A673 (cell line): ENCODE measurements at regions not wholly inside any gene's neighbourhood (a gene's known extent, or its start where the extent isn't known, plus 50 kb on each side); places are given as distances from the start of the nearest gene placed in this dataset.

Experiments
- BruUV-seq: library from RNA; stranded (reverse); fragments of 400-500 nt; replicated peaks from 2 replicates; lab custom pipeline; 2021; lab: Mats Ljungman, UMichigan
- CTCF ChIA-PET: fragments of 300-600 bp; sonication (Branson Sonifier 250); formaldehyde crosslinking; loops from one replicate; lab custom pipeline; 2022; ENCODE audit warnings: antibody characterized with exemption; lab: Charles Lee
- POLR2A ChIA-PET: fragments of 300-600 bp; sonication (Branson Sonifier 250); formaldehyde crosslinking; loops from one replicate; lab custom pipeline; 2022; ENCODE audit warnings: antibody characterized with exemption; ENCODE audit not compliant: low non-redundant PET; lab: Charles Lee
- DNase-seq: peaks from one replicate; pipeline ENCODE4 v3.0.0-alpha.2; 2015; ENCODE audit warnings: low spot score
- H3K27ac ChIP-seq: fragments of 200-600 bp; sonication (generic); 2 replicates; pipeline ENCODE4 v1.5.1; 2016; ENCODE audit warnings: mixed run types, low read depth, mild to moderate bottlenecking, mixed read lengths, antibody characterized with exemption, low read length; ENCODE audit not compliant: poor library complexity, severe bottlenecking
- H3K27me3 ChIP-seq: fragments of 200-600 bp; sonication (generic); replicated peaks from 2 replicates; pipeline ENCODE4 v1.6.1; 2017; ENCODE audit warnings: mixed run types, low read depth, mild to moderate bottlenecking, mixed read lengths, antibody characterized with exemption, low read length; ENCODE audit not compliant: insufficient read depth, poor library complexity
- H3K36me3 ChIP-seq: fragments of 200-600 bp; sonication (generic); 2 replicates; pipeline ENCODE4 v1.6.1; 2016; ENCODE audit warnings: mixed run types, mild to moderate bottlenecking, mixed read lengths, antibody characterized with exemption, low read length; ENCODE audit not compliant: insufficient read depth, poor library complexity, severe bottlenecking
- H3K4me1 ChIP-seq: fragments of 200-600 bp; sonication (generic); 2 replicates; pipeline ENCODE4 v1.6.1; 2017; ENCODE audit warnings: mixed run types, mild to moderate bottlenecking, mixed read lengths, antibody characterized with exemption, low read length; ENCODE audit not compliant: insufficient read depth, poor library complexity, severe bottlenecking
- H3K4me3 ChIP-seq: fragments of 200-600 bp; sonication (generic); 2 replicates; pipeline ENCODE4 v1.5.1; 2016; ENCODE audit warnings: low read depth, mixed run types, mild to moderate bottlenecking, mixed read lengths, low read length; ENCODE audit not compliant: poor library complexity, severe bottlenecking
- H3K9me3 ChIP-seq: fragments of 200-600 bp; sonication (generic); 2 replicates; pipeline ENCODE4 v1.6.1; 2016; ENCODE audit warnings: mixed run types, low read depth, mild to moderate bottlenecking, mixed read lengths, antibody characterized with exemption, low read length; ENCODE audit not compliant: poor library complexity, severe bottlenecking
- CTCF ChIP-seq: fragments of 300-800, 200-600 bp; sonication (generic); conservative IDR thresholded peaks from 2 replicates; pipeline ENCODE4 v1.5.1; 2017; ENCODE audit warnings: low read depth, mild to moderate bottlenecking, antibody characterized with exemption, low read length, moderate library complexity, mixed read lengths
- EZH2 ChIP-seq: fragments of 200-600 bp; sonication (generic); IDR thresholded peaks from 2 replicates; pipeline ENCODE4 v1.6.1; 2017; ENCODE audit warnings: borderline replicate concordance, low read depth, mild to moderate bottlenecking, mixed read lengths, antibody characterized with exemption, low read length; ENCODE audit not compliant: poor library complexity, severe bottlenecking
- intact Hi-C: fragments of 100-400 bp; cut with micrococcal nuclease; formaldehyde crosslinking; loops from one replicate; pipeline ENCODE4 v1.10.0; 2022; ENCODE audit not compliant: unreplicated experiment

GRCh38 chr7:51785876-51786275 is 469.3 kb upstream of the COBL start:
- peaks cover 30% of the 10 kb centered on the region for H3K9me3 ChIP-seq
- intact Hi-C loops, result no loop called here
- ChIA-PET POLR2A (no interaction called here), CTCF (no interaction called here)
- no peaks in the 10 kb centered on the region for H3K27me3 ChIP-seq
- DNase-seq, result no peak
- H3K4me3 ChIP-seq, result no peak overlapping the region
- TF ChIP-seq EZH2 (no peak), CTCF (no peak)
- no TSS peak for BruUV-seq
- H3K36me3 ChIP-seq, result no peaks in the 10 kb centered on the region
- no peak overlapping the region for H3K27ac ChIP-seq
- H3K4me1 ChIP-seq, result no peaks in the 10 kb centered on the region

- POLR2A ChIA-PET, result no interaction called here
- H3K9me3 ChIP-seq, result peaks cover 29% of the 10 kb centered on the region
- BruUV-seq, result no TSS peak
- no peak overlapping the region for H3K4me3 ChIP-seq
- TF ChIP-seq EZH2 (no peak), CTCF (no peak)
- CTCF ChIA-PET, result no interaction called here
- no peaks in the 10 kb centered on the region for H3K4me1 ChIP-seq
- intact Hi-C loops, result no loop called here
- H3K36me3 ChIP-seq, result no peaks in the 10 kb centered on the region
- H3K27me3 ChIP-seq, result no peaks in the 10 kb centered on the region
- no peak for DNase-seq
- H3K27ac ChIP-seq, result no peak overlapping the region
Measured at GRCh38 chr7:51785171-51785570, 468.6 kb upstream of the COBL start.

- TF ChIP-seq EZH2 (no peak), CTCF (no peak)
- no TSS peak for BruUV-seq
- H3K36me3 ChIP-seq, result no peaks in the 10 kb centered on the region
- H3K27me3 ChIP-seq, result no peaks in the 10 kb centered on the region
- peaks cover 25% of the 10 kb centered on the region for H3K9me3 ChIP-seq
- CTCF ChIA-PET, result interaction anchor here (0.7 kb wide), 1 partner anchor 86 kb away, joined by 5 read pairs; no protein-coding TSS in a partner anchor
- DNase-seq, result no peak
- intact Hi-C loops, result no loop called here
- no peaks in the 10 kb centered on the region for H3K4me1 ChIP-seq
- H3K4me3 ChIP-seq, result no peak overlapping the region
- POLR2A ChIA-PET, result no interaction called here
- H3K27ac ChIP-seq, result no peak overlapping the region
Measured at GRCh38 chr7:51783241-51783640, 466.6 kb upstream of the COBL start.
